Gastroesophageal sphincter (tissue), 4 donors: ENCODE measurements at regions not wholly inside any gene's neighbourhood (a gene's known extent, or its start where the extent isn't known, plus 50 kb on each side); places are given as distances from the start of the nearest gene placed in this dataset.

Experiments
- ATAC-seq: fragments of 150-250 bp; one replicate; pipeline ENCODE4 v1.9.1; 2016; ENCODE audit warnings: mild to moderate bottlenecking, moderate library complexity
- H3K27ac ChIP-seq, 4 donors: fragments of 200-600 bp; sonication (generic) in 3 of 4; 1 replicate in 3 of 4; 2 replicates in 1 of 4; pipeline ENCODE4 v1.5.1; 2016 to 2019
- H3K27me3 ChIP-seq: fragments of 200-600 bp; sonication (generic); one replicate; pipeline ENCODE4 v1.5.1; 2019
- H3K36me3 ChIP-seq, 2 donors: fragments of 200-600 bp; sonication (generic); one replicate each; pipeline ENCODE4 v1.5.1; 2019; ENCODE audit warnings: control low read depth in 1 of 2
- H3K4me1 ChIP-seq, 3 donors: fragments of 200-600 bp; sonication (generic); 1 replicate in 2 of 3; 2 replicates in 1 of 3; pipeline ENCODE4 v1.5.1; 2016 to 2019; ENCODE audit warnings: control low read depth in 2 of 3
- H3K4me3 ChIP-seq, 2 donors: fragments of 200-600 bp; sonication (generic); one replicate each; pipeline ENCODE4 v1.5.1; 2019; ENCODE audit warnings: mild to moderate bottlenecking in 1 of 2, moderate library complexity in 1 of 2
- H3K9me3 ChIP-seq, 3 donors: fragments of 200-600 bp; sonication (generic); one replicate each; pipeline ENCODE4 v1.5.1; 2017 to 2019; ENCODE audit warnings: control low read depth in 2 of 3
- EP300 ChIP-seq: sonication (generic); formaldehyde crosslinking; IDR thresholded peaks from one replicate; pipeline ENCODE4 v1.6.1; 2017; ENCODE audit warnings: antibody characterized with exemption, mild to moderate bottlenecking
- POLR2A ChIP-seq, 2 donors: fragments of 450-650 bp; IDR thresholded peaks; one replicate each; pipeline ENCODE4 v1.6.1; 2017; ENCODE audit warnings: antibody characterized with exemption in 2 of 2, mild to moderate bottlenecking in 2 of 2, moderate library complexity in 1 of 2
- POLR2AphosphoS5 ChIP-seq: sonication (generic); formaldehyde crosslinking; IDR thresholded peaks from one replicate; pipeline ENCODE4 v1.6.1; 2017; ENCODE audit warnings: antibody characterized with exemption
- WGBS, 2 donors: methylation state at CpG; one replicate each; pipeline ENCODE4 v1.1.5; 2018; ENCODE audit warnings: low coverage in 1 of 2; 5-methylcytosine and 5-hydroxymethylcytosine counted together
- TF ChIP-seq, protein P1 (sequence below), 4 experiments: fragments of 200-600 bp in 2 of 4; fragments of 450-650 bp in 2 of 4; sonication (generic) in 1 of 4; IDR thresholded peaks; one replicate each; pipeline ENCODE4 v1.5.1; 2017 to 2019; ENCODE audit warnings: antibody characterized with exemption in 4 of 4, mild to moderate bottlenecking in 2 of 4, moderate library complexity in 2 of 4

DNA sequence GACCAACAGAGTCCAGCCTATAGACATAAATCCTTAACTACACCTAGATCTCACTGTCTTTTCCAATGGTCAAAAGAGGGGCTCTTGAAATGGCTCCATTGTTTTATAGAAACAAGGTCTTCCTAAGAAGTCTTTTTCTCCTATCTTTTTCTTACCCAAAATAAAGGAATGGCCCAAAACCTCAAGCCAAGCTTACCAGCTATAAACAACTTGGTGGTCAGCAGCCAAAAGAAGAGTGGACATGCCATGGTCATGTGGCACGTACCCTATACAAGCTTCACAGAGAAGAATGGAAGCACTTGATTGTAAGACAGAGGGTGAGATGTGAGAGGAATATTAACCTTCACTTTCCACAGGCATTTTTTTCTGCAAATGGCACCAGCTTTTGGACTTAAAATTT, 82.1 kb upstream of the GNAO1 start:
- no peak for ATAC-seq
- Histone ChIP-seq H3K27ac (no peak overlapping the region), H3K27me3 (no peaks in the 10 kb centered on the region), H3K4me1 (peaks cover 0 to 7% (median 0%) of the 10 kb centered on the region in 3 donors), H3K4me3 (no peak overlapping the region), H3K9me3 (no peaks in the 10 kb centered on the region), H3K36me3 (no peaks in the 10 kb centered on the region)
- WGBS, 2 donors, result 86 to 100% methylated on average over 1 of the region's 1 CpG
- TF ChIP-seq POLR2AphosphoS5, result no peak
- TF ChIP-seq POLR2A (IDR thresholded peaks at IDR 0.05), result no peak
- TF ChIP-seq EP300, result no peak
- TF ChIP-seq, protein P1, sequence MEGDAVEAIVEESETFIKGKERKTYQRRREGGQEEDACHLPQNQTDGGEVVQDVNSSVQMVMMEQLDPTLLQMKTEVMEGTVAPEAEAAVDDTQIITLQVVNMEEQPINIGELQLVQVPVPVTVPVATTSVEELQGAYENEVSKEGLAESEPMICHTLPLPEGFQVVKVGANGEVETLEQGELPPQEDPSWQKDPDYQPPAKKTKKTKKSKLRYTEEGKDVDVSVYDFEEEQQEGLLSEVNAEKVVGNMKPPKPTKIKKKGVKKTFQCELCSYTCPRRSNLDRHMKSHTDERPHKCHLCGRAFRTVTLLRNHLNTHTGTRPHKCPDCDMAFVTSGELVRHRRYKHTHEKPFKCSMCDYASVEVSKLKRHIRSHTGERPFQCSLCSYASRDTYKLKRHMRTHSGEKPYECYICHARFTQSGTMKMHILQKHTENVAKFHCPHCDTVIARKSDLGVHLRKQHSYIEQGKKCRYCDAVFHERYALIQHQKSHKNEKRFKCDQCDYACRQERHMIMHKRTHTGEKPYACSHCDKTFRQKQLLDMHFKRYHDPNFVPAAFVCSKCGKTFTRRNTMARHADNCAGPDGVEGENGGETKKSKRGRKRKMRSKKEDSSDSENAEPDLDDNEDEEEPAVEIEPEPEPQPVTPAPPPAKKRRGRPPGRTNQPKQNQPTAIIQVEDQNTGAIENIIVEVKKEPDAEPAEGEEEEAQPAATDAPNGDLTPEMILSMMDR (IDR thresholded peaks at IDR 0.05), result no peak

DNA sequence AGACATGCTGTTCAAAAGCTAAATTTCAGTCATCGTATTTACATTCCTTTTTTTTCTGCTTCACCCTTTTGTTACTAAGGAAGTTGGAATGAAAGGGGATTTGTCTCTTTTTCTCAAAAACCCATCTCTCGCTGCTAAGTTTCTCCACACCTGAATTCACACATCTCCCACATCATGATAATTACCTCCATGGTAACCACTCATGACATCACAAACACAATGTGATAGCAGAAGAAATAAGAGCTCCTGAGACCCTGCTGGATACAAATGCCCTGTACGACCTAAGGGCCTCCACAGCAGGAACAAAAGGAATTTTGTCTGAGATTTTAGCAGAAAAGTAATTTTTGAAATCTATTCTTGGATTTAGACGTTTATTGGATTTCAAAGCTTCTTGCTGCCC, 82.6 kb upstream of the GNAO1 start:
- ATAC-seq, result no peak
- Histone ChIP-seq H3K36me3 (no peaks in the 10 kb centered on the region), H3K27me3 (no peaks in the 10 kb centered on the region), H3K4me3 (no peak overlapping the region), H3K27ac (no peak overlapping the region), H3K4me1 (peaks cover 0 to 7% (median 0%) of the 10 kb centered on the region in 3 donors), H3K9me3 (no peaks in the 10 kb centered on the region)
- TF ChIP-seq POLR2A (IDR thresholded peaks at IDR 0.05) (no peak), EP300 (no peak), POLR2AphosphoS5 (no peak)
- TF ChIP-seq, protein P1 (IDR thresholded peaks at IDR 0.05), result no peak
- WGBS, 2 donors, result 47 to 50% methylated on average over 4 of the region's 4 CpGs

DNA sequence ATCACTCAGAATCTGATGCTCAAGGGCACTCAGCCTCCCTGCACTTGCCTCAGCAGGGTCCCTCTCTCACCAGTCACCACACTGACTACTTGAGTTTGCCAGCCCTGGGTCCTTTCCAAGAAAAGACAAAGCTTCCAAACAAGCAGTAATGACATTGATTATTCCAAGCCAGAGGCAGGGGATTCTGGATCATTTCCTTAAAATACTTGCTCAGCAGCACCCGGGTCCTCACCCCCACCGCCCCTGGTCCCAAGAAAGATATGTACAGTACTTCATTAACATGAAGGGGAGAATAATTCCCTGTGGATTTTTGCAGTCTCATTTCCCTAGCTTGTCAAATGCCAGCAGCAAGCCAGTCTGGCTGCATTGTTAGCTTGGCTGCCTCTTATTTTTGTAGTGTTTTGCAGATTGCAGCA, 83.2 kb upstream of the GNAO1 start:
- 19 to 44% methylated on average over 2 of the region's 2 CpGs for WGBS, 2 donors
- ATAC-seq, result no peak

DNA sequence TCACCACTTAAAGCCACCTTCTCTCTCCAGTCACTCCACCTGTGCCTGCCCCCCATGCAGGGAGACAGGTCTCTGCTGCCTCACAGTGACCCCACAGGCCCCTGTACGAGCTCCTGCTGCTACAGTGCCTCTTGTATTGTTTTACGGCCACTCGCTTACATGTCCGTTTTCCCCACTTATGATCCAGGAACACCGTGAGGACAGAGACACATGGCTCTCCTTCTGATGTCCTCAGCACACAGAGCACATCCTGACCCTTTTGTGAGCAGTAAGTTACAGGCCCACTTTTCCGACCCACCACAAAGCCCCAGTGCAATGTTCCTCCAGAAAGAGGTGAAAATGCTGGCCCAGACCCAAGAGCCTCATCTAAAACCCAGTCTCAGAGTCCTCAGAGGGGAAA, 84.8 kb upstream of the GNAO1 start:
- Histone ChIP-seq H3K9me3 (no peaks in the 10 kb centered on the region), H3K27me3 (no peaks in the 10 kb centered on the region), H3K27ac (no peak overlapping the region), H3K4me1 (peaks cover 0 to 18% (median 6%) of the 10 kb centered on the region in 3 donors), H3K36me3 (no peaks in the 10 kb centered on the region), H3K4me3 (no peak overlapping the region)
- WGBS, 2 donors, result 81% methylated on average over 5 of the region's 6 CpGs; no CpG with 5 or more reads in 1 of the 2 donors
- TF ChIP-seq POLR2AphosphoS5 (no peak), EP300 (no peak), POLR2A (IDR thresholded peaks at IDR 0.05) (no peak)
- TF ChIP-seq, protein P1 (IDR thresholded peaks at IDR 0.05), result no peak
- no peak for ATAC-seq

More for the DNA sequence above, 83.2 kb upstream of the GNAO1 start:
- no peaks in the 10 kb centered on the region for H3K9me3 ChIP-seq
- no peak overlapping the region for H3K27ac ChIP-seq
- TF ChIP-seq POLR2A (IDR thresholded peaks at IDR 0.05) (no peak), POLR2AphosphoS5 (no peak), EP300 (no peak)
- TF ChIP-seq, protein P1 (IDR thresholded peaks at IDR 0.05), result no peak
- no peaks in the 10 kb centered on the region for H3K36me3 ChIP-seq
- no peak overlapping the region for H3K4me3 ChIP-seq
- H3K4me1 ChIP-seq, result peaks cover 0 to 7% (median 0%) of the 10 kb centered on the region in 3 donors
- H3K27me3 ChIP-seq, result no peaks in the 10 kb centered on the region

DNA sequence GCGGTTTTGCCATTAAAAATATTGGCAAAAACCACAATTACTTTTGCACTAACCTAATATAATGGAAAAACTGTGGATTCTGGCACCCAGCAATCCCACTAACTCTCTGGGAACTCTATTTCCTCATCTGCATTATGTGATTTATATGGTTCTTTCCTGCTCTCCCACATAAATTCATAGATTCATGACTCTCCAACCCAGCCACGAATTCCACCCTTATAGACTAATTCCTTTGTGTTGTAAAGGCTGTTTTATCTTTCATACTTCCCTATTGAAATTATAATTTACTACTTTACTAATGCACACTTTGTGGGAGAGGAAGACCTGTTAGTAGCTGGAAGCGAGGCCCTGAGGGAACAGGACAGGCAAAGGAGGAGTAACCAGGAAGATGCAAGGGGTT, 88.4 kb upstream of the GNAO1 start:
- 61% methylated on average over 3 of the region's 3 CpGs; no CpG with 5 or more reads in 1 of the 2 donors for WGBS, 2 donors
- TF ChIP-seq, protein P1 (IDR thresholded peaks at IDR 0.05), result no peak
- TF ChIP-seq EP300 (no peak), POLR2AphosphoS5 (no peak), POLR2A (IDR thresholded peaks at IDR 0.05) (no peak)
- no peak overlapping the region for H3K27ac ChIP-seq
- H3K4me1 ChIP-seq, result peaks cover 0 to 16% (median 6%) of the 10 kb centered on the region in 3 donors
- H3K4me3 ChIP-seq, result no peak overlapping the region
- H3K27me3 ChIP-seq, result no peaks in the 10 kb centered on the region
- ATAC-seq, result no peak
- H3K36me3 ChIP-seq, result no peaks in the 10 kb centered on the region
- no peaks in the 10 kb centered on the region for H3K9me3 ChIP-seq
